ENCODE measurements at regions not wholly inside any gene's neighbourhood (a gene's known extent, or its start where the extent isn't known, plus 50 kb on each side); places are given as distances from the start of the nearest gene placed in this dataset.

DNA sequence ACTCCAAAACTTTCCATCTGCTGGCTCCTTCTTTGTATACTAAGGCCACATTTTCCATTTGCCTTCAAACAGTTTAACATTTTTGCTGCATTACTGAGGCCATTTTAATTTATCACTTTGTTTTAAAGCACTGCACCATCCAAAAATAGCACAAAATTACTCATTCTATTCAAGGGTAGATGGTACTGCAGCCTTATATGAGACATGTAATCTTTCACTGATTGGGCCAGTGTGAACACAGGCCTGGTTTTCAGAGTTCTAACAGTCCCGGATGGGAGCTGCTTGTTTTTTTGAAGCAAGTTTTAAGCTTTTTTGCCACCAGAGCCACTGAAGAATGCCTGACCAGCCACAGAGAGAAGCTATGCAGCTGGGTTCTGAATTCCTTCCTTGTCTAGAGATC lies 172.3 kb upstream of the TSC22D2 start:
- TF ChIP-seq POLR2AphosphoS5 (IDR thresholded peaks at IDR 0.05), result no peak
- TF ChIP-seq, protein P1, sequence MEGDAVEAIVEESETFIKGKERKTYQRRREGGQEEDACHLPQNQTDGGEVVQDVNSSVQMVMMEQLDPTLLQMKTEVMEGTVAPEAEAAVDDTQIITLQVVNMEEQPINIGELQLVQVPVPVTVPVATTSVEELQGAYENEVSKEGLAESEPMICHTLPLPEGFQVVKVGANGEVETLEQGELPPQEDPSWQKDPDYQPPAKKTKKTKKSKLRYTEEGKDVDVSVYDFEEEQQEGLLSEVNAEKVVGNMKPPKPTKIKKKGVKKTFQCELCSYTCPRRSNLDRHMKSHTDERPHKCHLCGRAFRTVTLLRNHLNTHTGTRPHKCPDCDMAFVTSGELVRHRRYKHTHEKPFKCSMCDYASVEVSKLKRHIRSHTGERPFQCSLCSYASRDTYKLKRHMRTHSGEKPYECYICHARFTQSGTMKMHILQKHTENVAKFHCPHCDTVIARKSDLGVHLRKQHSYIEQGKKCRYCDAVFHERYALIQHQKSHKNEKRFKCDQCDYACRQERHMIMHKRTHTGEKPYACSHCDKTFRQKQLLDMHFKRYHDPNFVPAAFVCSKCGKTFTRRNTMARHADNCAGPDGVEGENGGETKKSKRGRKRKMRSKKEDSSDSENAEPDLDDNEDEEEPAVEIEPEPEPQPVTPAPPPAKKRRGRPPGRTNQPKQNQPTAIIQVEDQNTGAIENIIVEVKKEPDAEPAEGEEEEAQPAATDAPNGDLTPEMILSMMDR (IDR thresholded peaks at IDR 0.05), result no peak
